ENCODE measurements at regions not wholly inside any gene's neighbourhood (a gene's known extent, or its start where the extent isn't known, plus 50 kb on each side); places are given as distances from the start of the nearest gene placed in this dataset.

DNA sequence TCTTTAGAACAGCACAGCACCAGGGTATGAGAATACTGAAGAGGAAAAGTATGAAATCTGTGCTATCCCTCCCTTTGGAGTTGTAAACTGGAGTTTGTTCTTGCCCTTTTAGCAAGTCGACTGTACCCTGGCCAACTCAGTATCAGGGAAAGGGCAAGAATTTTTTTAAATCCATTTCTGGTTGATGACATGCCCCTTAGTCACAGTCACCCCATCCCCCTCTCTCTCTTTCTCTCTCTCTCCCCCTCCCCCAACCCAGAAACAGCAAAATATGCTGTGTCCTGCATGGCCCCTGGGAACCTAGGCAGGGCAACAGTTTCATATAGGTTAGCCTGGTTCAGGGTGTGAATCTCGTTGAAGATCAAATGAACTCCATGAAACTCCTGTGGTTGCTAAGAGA lies 177.7 kb upstream of the ADO start:
- TF ChIP-seq, protein P1, sequence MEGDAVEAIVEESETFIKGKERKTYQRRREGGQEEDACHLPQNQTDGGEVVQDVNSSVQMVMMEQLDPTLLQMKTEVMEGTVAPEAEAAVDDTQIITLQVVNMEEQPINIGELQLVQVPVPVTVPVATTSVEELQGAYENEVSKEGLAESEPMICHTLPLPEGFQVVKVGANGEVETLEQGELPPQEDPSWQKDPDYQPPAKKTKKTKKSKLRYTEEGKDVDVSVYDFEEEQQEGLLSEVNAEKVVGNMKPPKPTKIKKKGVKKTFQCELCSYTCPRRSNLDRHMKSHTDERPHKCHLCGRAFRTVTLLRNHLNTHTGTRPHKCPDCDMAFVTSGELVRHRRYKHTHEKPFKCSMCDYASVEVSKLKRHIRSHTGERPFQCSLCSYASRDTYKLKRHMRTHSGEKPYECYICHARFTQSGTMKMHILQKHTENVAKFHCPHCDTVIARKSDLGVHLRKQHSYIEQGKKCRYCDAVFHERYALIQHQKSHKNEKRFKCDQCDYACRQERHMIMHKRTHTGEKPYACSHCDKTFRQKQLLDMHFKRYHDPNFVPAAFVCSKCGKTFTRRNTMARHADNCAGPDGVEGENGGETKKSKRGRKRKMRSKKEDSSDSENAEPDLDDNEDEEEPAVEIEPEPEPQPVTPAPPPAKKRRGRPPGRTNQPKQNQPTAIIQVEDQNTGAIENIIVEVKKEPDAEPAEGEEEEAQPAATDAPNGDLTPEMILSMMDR (IDR thresholded peaks at IDR 0.05; ENCODE audit: low read depth, low read length), result no peak
- H3K4me3 ChIP-seq (replicated peaks in 1 of 2; ENCODE audit: low read depth in 2 of 2, low read length in 2 of 2), result no peak overlapping the region
- DNase-seq (ENCODE audit: low read depth in 2 of 2), result peak; percentile 50 to 56

DNA sequence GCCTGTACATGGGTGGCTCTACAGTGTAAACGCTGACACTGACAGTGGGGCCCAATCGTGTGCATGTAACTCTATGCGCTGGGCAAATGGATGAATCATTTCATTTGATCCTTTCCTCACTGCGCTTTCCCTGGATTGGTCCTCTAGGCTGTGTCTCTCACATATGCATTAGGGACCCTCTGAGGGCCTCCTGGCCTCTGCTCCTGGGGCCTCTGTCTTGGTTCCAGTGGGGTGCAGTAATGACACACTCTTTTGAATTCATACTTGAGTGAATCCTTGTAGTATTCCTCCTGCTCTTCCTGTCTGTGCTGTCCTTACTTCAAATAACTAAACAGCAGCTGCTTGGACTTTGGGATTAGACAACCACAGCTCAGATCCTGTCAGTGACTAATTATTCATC lies 176.5 kb upstream of the ADO start:
- TF ChIP-seq, protein P1 (IDR thresholded peaks at IDR 0.05; ENCODE audit: low read depth, low read length), result no peak
- no peak for DNase-seq (ENCODE audit: low read depth in 2 of 2)
- H3K4me3 ChIP-seq (replicated peaks in 1 of 2; ENCODE audit: low read depth in 2 of 2, low read length in 2 of 2), result no peak overlapping the region

DNA sequence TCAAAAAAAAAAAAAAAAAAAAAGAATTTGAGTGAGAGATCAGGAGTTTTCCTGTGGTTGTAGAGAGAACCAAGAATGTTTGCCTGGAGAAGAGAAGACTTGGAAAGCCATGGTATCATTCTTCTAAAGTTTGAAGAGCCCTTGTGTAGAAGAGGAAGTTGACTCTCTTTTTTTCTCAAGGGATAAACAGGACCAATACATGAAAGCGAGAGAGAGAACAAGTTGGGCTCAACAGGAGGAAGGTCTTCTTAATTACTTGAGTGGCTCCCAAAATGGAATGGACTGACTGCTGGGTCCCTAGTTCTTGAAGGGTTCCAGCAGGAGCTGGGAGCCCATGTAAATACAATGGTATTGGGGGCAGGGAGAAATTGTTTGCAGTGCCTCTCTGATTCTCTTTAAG lies 173.3 kb upstream of the ADO start:
- TF ChIP-seq, protein P1 (IDR thresholded peaks at IDR 0.05; ENCODE audit: low read depth, low read length), result no peak
- no peak for DNase-seq (ENCODE audit: low read depth in 2 of 2)
- no peak overlapping the region for H3K4me3 ChIP-seq (replicated peaks in 1 of 2; ENCODE audit: low read depth in 2 of 2, low read length in 2 of 2)

DNA sequence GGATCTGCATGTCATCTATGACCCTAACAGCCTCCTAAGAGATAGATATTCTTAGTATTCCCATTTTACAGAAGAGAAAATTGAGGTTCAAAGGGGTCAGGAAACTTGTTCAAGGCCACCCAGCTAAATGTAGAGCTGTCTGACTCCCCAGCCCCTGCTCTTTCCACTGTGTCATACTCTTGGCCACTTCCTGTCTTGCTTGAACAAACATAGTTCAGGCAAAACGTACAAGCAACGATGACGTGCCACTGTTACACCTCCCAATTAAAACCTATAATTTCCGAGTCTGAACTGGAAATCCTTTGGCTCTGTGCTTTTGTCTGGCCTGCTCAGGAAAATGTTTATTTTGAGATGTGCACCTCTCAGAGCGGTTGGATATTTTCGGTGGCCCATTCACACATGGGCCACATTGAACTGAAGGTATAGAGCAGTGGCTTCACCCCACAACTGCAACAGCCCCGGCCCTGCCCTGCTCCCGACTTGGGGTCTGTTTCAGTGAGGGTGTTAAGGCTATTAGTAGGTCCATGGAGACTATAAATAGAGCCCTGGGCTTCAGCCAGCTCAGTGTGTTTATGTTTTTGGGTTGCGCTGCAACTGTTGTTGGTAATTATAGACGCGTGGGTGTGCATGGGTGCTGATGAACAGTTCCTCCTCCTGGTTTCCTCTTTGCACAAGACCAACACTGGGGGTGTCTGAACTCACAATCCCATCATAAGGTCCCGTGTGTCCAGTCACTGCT lies 172.3 kb upstream of the ADO start:
- peak in 1 of 2 donors; percentile 54 for DNase-seq (ENCODE audit: low read depth in 2 of 2)
- H3K4me3 ChIP-seq (replicated peaks in 1 of 2; ENCODE audit: low read depth in 2 of 2, low read length in 2 of 2), result no peak overlapping the region
- TF ChIP-seq, protein P1 (IDR thresholded peaks at IDR 0.05; ENCODE audit: low read depth, low read length), result no peak

DNA sequence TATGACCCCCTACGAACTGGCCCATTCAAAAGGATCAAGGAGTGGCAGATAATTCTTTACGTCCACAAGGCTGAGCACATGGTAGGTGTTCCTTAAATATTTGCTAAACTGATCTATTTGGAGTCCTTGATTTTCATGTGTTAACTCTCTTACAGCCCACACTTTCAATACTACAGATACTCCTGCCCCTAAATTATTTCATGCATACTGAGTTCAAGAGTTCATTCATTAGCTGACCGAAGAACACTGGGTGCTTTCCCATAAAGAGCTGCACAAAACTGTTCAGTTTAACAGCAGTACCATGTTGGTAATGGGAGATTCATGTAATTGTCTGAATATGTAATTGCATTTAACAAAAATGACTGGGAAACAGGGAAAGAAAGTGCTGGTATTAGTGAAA lies 170.5 kb upstream of the ADO start:
- H3K4me3 ChIP-seq (replicated peaks in 1 of 2; ENCODE audit: low read depth in 2 of 2, low read length in 2 of 2), result no peak overlapping the region
- TF ChIP-seq, protein P1 (IDR thresholded peaks at IDR 0.05; ENCODE audit: low read depth, low read length), result no peak
- no peak for DNase-seq (ENCODE audit: low read depth in 2 of 2)

DNA sequence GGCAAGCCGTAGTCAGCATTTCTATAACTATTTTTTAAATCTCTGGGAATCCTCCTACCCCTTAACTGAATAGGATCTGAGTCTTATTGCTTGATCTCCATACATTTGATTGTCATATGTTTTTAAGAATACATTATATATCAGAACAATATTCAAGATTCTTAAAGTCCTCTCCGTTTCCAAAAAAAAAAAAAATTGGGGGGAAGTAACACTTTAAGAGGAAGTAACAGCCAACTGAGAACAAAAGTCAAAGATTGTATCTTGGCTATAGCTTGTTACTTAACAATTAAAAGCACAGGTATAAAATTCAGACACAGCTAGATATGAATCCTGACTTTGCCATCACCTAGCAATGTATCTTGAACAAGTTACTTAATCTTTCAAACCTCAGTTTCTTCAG lies 169.9 kb upstream of the ADO start:
- H3K4me3 ChIP-seq (replicated peaks in 1 of 2; ENCODE audit: low read depth in 2 of 2, low read length in 2 of 2), result no peak overlapping the region
- no peak for DNase-seq (ENCODE audit: low read depth in 2 of 2)
- TF ChIP-seq, protein P1 (IDR thresholded peaks at IDR 0.05; ENCODE audit: low read depth, low read length), result no peak

DNA sequence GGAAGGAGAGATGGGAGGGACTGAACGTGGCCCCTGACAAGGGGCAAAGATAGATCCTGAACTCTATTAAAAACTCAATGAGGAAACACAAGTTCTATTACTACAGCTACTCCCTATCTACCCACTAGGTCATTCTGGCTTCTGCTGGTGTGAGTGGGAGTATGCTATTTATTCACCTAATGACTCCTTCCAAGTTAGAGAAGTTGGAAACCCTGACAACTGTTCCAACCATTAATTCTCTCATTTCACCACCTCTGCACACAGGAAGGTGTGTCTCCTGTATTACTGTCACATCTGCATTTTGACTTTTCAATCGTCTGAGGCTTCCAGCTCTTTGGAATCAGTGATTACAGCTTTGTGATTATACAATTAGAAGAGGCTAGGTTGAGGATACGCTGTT lies 169.4 kb upstream of the ADO start:
- TF ChIP-seq, protein P1 (IDR thresholded peaks at IDR 0.05; ENCODE audit: low read depth, low read length), result no peak
- no peak for DNase-seq (ENCODE audit: low read depth in 2 of 2)
- H3K4me3 ChIP-seq (replicated peaks in 1 of 2; ENCODE audit: low read depth in 2 of 2, low read length in 2 of 2), result no peak overlapping the region
